HepG2 (cell line): ENCODE measurements at regions not wholly inside any gene's neighbourhood (a gene's known extent, or its start where the extent isn't known, plus 50 kb on each side); places are given as distances from the start of the nearest gene placed in this dataset.

Experiments
- ATAC-seq: fragments of 200-7000 bp; cut with Tn5 transposase; 3 replicates; pipeline ENCODE4 v1.9.1; 2020; ENCODE audit warnings: mild to moderate bottlenecking, moderate library complexity
- BruUV-seq: library from RNA; stranded (reverse); fragments of 400-500 nt; replicated peaks from 2 replicates; lab custom pipeline; 2021; lab: Mats Ljungman, UMichigan
- CTCF ChIA-PET: fragments of 300-600 bp; formaldehyde crosslinking; extraction: SDS; loops from one replicate; lab custom pipeline; 2021; ENCODE audit warnings: low total read pairs, inconsistent platforms, low intra/inter-chr PET ratio; lab: Yijun Ruan, JAX
- POLR2A ChIA-PET: fragments of 350-600 bp; sonication (Branson Sonifier 250); formaldehyde crosslinking; loops from one replicate; lab custom pipeline; 2020; ENCODE audit warnings: antibody characterized with exemption, inconsistent platforms; lab: Yijun Ruan, JAX
- DNase-seq: peaks from one replicate; pipeline ENCODE4 v3.0.0-alpha.2; 2015; ENCODE audit warnings: low spot score
- FAIRE-seq: peaks from 3 replicates; lab custom pipeline; 2011; peaks lifted over from hg19 to GRCh38; lab: Jason Lieb, UNC
- H2AFZ ChIP-seq: one replicate; pipeline ENCODE4 v1.6.1; 2011; ENCODE audit warnings: low read length, inconsistent platforms
- H3K27ac ChIP-seq: fragments of 300-600 bp; 3 replicates; pipeline ENCODE4 v1.8.0; 2011; ENCODE audit warnings: mixed run types, mild to moderate bottlenecking, mixed read lengths, low read length, inconsistent platforms; ENCODE audit not compliant: insufficient read depth; ENCODE audit errors: extremely low read length
- H3K27me3 ChIP-seq, 2 experiments: fragments of 200-600 bp in 1 of 2; 2 replicates in 1 of 2; 3 replicates in 1 of 2; pipeline versions ENCODE4 v1.6.0 to v1.8.0; 2011; ENCODE audit warnings: low read length in 2 of 2, mild to moderate bottlenecking in 2 of 2, moderate library complexity in 2 of 2, inconsistent platforms in 1 of 2; ENCODE audit not compliant: insufficient read depth in 2 of 2, control insufficient read depth in 1 of 2
- H3K36me3 ChIP-seq, 2 experiments: fragments of 200-600 bp in 1 of 2; replicated peaks in 1 of 2; 2 replicates in 1 of 2; 3 replicates in 1 of 2; pipeline versions ENCODE4 v1.5.1 to v1.8.0; 2011; ENCODE audit warnings: low read length in 2 of 2, inconsistent platforms in 1 of 2; ENCODE audit not compliant: insufficient read depth in 2 of 2, control insufficient read depth in 1 of 2
- H3K4me1 ChIP-seq: 2 replicates; pipeline ENCODE4 v1.5.1; 2012; ENCODE audit warnings: low read length, inconsistent platforms; ENCODE audit not compliant: insufficient read depth
- H3K4me2 ChIP-seq: 2 replicates; pipeline ENCODE4 v1.6.0; 2011; ENCODE audit warnings: low read depth, low read length, inconsistent platforms
- H3K4me3 ChIP-seq, 3 experiments: fragments of 200-600 bp in 1 of 3; sonication (generic), shearing (Covaris generic) in 1 of 3; replicated peaks in 1 of 3; 2 replicates each; pipeline ENCODE4 v1.5.1; 2011 to 2016; ENCODE audit warnings: low read length in 3 of 3, inconsistent platforms in 2 of 3, low read depth in 2 of 3, mild to moderate bottlenecking in 2 of 3, control low read depth in 1 of 3, mixed read lengths in 1 of 3; ENCODE audit not compliant: insufficient read depth in 1 of 3
- H3K79me2 ChIP-seq: one replicate; pipeline ENCODE4 v1.6.1; 2011; ENCODE audit warnings: low read length, inconsistent platforms; ENCODE audit not compliant: insufficient read depth
- H3K9ac ChIP-seq: 2 replicates; pipeline ENCODE4 v1.6.0; 2011; ENCODE audit warnings: mild to moderate bottlenecking, low read depth, low read length, inconsistent platforms; ENCODE audit not compliant: insufficient read depth
- H3K9me3 ChIP-seq: 2 replicates; pipeline ENCODE4 v1.5.1; 2012; ENCODE audit warnings: mild to moderate bottlenecking, low read length
- H4K20me1 ChIP-seq: 2 replicates; pipeline ENCODE4 v1.6.0; 2011; ENCODE audit warnings: inconsistent platforms, mild to moderate bottlenecking, low read length, moderate library complexity; ENCODE audit not compliant: insufficient read depth
- DBP ChIP-seq: sonication (generic); formaldehyde crosslinking; IDR thresholded peaks from 2 replicates; pipeline ENCODE4 v1.4.0; 2020; ENCODE audit warnings: missing genetic modification reagents; ENCODE audit errors: not compliant biosample characterization
- FOSL2 ChIP-seq: sonication (generic); formaldehyde crosslinking; IDR thresholded peaks from 2 replicates; pipeline ENCODE4 v1.4.0; 2020; ENCODE audit warnings: missing genetic modification reagents
- GRHL1 ChIP-seq: sonication (generic); formaldehyde crosslinking; conservative IDR thresholded peaks from 2 replicates; pipeline ENCODE4 v1.8.0; 2022; ENCODE audit warnings: missing genetic modification reagents
- HCFC1 ChIP-seq: fragments of 150-350 bp; IDR thresholded peaks from 2 replicates; pipeline ENCODE4 v1.6.1; 2014; ENCODE audit warnings: low read depth, low read length
- HNRNPL ChIP-seq: fragments of 200-400 bp; formaldehyde crosslinking; IDR thresholded peaks from 2 replicates; pipeline ENCODE4 v1.6.1; 2017; ENCODE audit warnings: mild to moderate bottlenecking, low read depth, low read length
- RFX5 ChIP-seq: IDR thresholded peaks from 2 replicates; pipeline ENCODE4 v1.6.1; 2011; ENCODE audit warnings: low read depth, low read length, improper control_type of control experiment
- SETDB1 ChIP-seq: sonication (generic); formaldehyde crosslinking; IDR thresholded peaks from 2 replicates; pipeline ENCODE4 v1.5.1; 2020; ENCODE audit warnings: missing genetic modification reagents, mild to moderate bottlenecking, borderline replicate concordance
- ZBTB7B ChIP-seq: sonication (generic); formaldehyde crosslinking; IDR thresholded peaks from 2 replicates; pipeline ENCODE4 v1.4.0; 2020; ENCODE audit warnings: missing genetic modification reagents
- ZC3H4 ChIP-seq: sonication (generic); formaldehyde crosslinking; IDR thresholded peaks from 2 replicates; pipeline ENCODE4 v1.4.0; 2020; ENCODE audit warnings: missing genetic modification reagents, borderline replicate concordance
- ZNF317 ChIP-seq: sonication (generic); formaldehyde crosslinking; IDR thresholded peaks from 2 replicates; pipeline ENCODE4 v1.5.0; 2020; ENCODE audit warnings: mild to moderate bottlenecking, missing genetic modification reagents
- ZNF567 ChIP-seq: sonication (generic); formaldehyde crosslinking; IDR thresholded peaks from 2 replicates; pipeline ENCODE4 v1.8.1; 2023; ENCODE audit warnings: mild to moderate bottlenecking, missing genetic modification reagents, borderline replicate concordance
- ZNF784 ChIP-seq: sonication (generic); formaldehyde crosslinking; IDR thresholded peaks from 2 replicates; pipeline ENCODE4 v1.5.1; 2020; ENCODE audit warnings: missing genetic modification reagents, mild to moderate bottlenecking, borderline replicate concordance
- ZNF816 ChIP-seq: sonication (generic); formaldehyde crosslinking; IDR thresholded peaks from 2 replicates; pipeline ENCODE4 v1.8.0; 2022; ENCODE audit warnings: missing genetic modification reagents, mild to moderate bottlenecking, borderline replicate concordance
- WGBS: methylation state at CpG from one replicate; pipeline ENCODE4 v1.1.6; 2017; ENCODE audit warnings: low lambda C conversion rate; 5-methylcytosine and 5-hydroxymethylcytosine counted together
- in situ Hi-C: cut with HindIII; loops from 2 replicates; pipeline ENCODE4 v1.10.0; 2017; ENCODE audit warnings: low pct_unique_long_range_greater_than_20kb; ENCODE audit not compliant: extremely low pct_ligation_motif_present
- intact Hi-C: fragments of 100-400 bp; cut with micrococcal nuclease; formaldehyde crosslinking; loops from one replicate; pipeline ENCODE4 v1.10.0; 2022; ENCODE audit not compliant: unreplicated experiment

- TF ChIP-seq GRHL1 (CRISPR knock-in tag) (no peak), DBP (CRISPR knock-in tag) (no peak), SETDB1 (no peak), HNRNPL (no peak), ZNF317 (no peak), FOSL2 (no peak), RFX5 (no peak), ZNF784 (CRISPR knock-in tag) (no peak), ZNF816 (CRISPR knock-in tag) (no peak)
Observed at GRCh38 chr2:30354150-30354549, 92.9 kb upstream of the LCLAT1 start (continued).

- no peak for ATAC-seq
- CTCF ChIA-PET = no interaction called here
- H3K4me2 ChIP-seq = no peak overlapping the region
- H2AFZ ChIP-seq = no peak overlapping the region
- in situ Hi-C loops = no loop called here
- TF ChIP-seq ZNF567 (CRISPR knock-in tag) = no peak
- no peak for TF ChIP-seq ZBTB7B (CRISPR knock-in tag)
- no peak for TF ChIP-seq HCFC1
- no peak for TF ChIP-seq ZC3H4
- H3K4me3 ChIP-seq = no peak overlapping the region
- no TSS peak for BruUV-seq
- H3K9me3 ChIP-seq = no peaks in the 10 kb centered on the region
- H4K20me1 ChIP-seq = no peaks in the 10 kb centered on the region
- no peak for FAIRE-seq
- 0% methylated on average over 1 of the region's 1 CpG for WGBS
- DNase-seq = no peak
- no peaks in the 10 kb centered on the region for H3K36me3 ChIP-seq
- H3K9ac ChIP-seq = no peak overlapping the region
- no peaks in the 10 kb centered on the region for H3K79me2 ChIP-seq
- intact Hi-C loops = no loop called here
- no peak overlapping the region for H3K27ac ChIP-seq
- no peaks in the 10 kb centered on the region for H3K4me1 ChIP-seq
- peaks cover 0 to 10% of the 10 kb centered on the region in 2 experiments; a peak in 1 of 5 replicates for H3K27me3 ChIP-seq
- POLR2A ChIA-PET = interaction anchor here (0.6 kb wide), 1 partner anchor 74 kb away, joined by 4 read pairs; no protein-coding TSS in a partner anchor
Observed at GRCh38 chr2:30354621-30355020, 92.4 kb upstream of the LCLAT1 start.
